ENCODE measurements at regions not wholly inside any gene's neighbourhood (a gene's known extent, or its start where the extent isn't known, plus 50 kb on each side); places are given as distances from the start of the nearest gene placed in this dataset.

DNA sequence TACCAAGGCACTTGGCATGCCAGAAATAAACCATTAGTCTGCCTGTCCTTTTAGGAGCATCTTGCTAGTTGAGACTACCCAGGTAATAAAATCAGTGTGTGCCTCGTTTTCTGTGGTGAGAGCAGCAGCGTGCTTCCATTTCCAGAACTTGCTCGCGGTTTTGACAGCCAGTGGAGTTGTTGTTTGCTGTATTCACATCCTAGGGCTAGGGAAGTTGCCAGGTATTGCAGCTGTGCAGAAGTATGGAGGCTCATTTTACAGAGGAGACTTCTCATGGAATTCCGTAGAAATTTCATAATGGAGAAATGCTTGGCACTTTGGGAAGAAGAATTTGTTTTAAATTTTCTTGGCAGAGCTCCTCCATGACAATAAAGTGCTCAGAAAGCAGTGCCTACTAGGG lies 1355.1 kb upstream of the ZEB2 start:
- TF ChIP-seq, protein P1, sequence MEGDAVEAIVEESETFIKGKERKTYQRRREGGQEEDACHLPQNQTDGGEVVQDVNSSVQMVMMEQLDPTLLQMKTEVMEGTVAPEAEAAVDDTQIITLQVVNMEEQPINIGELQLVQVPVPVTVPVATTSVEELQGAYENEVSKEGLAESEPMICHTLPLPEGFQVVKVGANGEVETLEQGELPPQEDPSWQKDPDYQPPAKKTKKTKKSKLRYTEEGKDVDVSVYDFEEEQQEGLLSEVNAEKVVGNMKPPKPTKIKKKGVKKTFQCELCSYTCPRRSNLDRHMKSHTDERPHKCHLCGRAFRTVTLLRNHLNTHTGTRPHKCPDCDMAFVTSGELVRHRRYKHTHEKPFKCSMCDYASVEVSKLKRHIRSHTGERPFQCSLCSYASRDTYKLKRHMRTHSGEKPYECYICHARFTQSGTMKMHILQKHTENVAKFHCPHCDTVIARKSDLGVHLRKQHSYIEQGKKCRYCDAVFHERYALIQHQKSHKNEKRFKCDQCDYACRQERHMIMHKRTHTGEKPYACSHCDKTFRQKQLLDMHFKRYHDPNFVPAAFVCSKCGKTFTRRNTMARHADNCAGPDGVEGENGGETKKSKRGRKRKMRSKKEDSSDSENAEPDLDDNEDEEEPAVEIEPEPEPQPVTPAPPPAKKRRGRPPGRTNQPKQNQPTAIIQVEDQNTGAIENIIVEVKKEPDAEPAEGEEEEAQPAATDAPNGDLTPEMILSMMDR (IDR thresholded peaks at IDR 0.05; ENCODE audit: insufficient read depth, low read length, severe bottlenecking), result no peak
- Histone ChIP-seq H3K27me3 (ENCODE audit: control insufficient read depth, insufficient read depth, low read length) (no peaks in the 10 kb centered on the region), H3K4me3 (ENCODE audit: low read depth, low read length) (no peak overlapping the region), H3K36me3 (ENCODE audit: control insufficient read depth, insufficient read depth, low read length) (no peaks in the 10 kb centered on the region)
- FAIRE-seq (no peak), DNase-seq (ENCODE audit: low read depth) (no peak)

DNA sequence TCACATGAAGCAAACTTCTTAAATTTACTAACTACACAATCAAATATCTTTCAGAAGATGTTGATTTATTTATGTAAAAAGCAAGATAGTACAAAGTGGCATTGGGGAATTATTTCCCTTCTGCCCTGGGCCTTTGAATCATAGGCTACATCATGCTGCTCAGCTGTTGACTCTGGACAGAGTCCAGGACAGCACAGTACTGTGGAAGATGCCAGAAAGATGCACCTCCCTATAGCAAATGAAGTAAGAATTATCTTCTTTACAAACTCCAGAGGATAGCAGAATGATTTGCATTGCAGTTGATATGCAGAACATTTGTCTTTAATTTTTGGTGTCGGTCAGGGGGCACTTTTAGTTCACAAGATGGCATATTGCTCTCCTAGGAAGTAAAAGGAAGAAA lies 1354.5 kb upstream of the ZEB2 start:
- TF ChIP-seq, protein P1 (IDR thresholded peaks at IDR 0.05; ENCODE audit: insufficient read depth, low read length, severe bottlenecking), result no peak
- DNase-seq (ENCODE audit: low read depth), result peak; percentile 68
- H3K36me3 ChIP-seq (ENCODE audit: control insufficient read depth, insufficient read depth, low read length), result no peaks in the 10 kb centered on the region
- H3K4me3 ChIP-seq (ENCODE audit: low read depth, low read length), result no peak overlapping the region
- FAIRE-seq, result no peak
- no peaks in the 10 kb centered on the region for H3K27me3 ChIP-seq (ENCODE audit: control insufficient read depth, insufficient read depth, low read length)

DNA sequence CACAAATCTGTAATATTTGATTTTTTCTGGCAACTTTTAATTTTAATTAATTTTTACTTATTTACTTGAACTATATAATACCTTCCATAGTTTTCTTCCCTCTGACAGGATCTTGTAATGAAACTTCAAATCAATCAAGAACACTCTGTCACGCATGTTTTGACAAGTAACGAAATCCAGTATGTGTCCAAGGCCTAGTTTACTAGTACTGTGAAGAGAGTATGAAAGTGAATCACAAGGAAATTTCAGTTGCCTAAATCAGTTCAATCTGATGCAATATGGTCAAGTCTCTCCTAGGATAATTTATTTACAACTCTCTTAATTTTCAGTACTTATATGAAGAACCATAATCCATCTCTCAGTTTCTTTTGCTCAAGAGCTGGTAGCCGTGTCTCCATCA lies 1344.6 kb upstream of the ZEB2 start:
- no peaks in the 10 kb centered on the region for H3K27me3 ChIP-seq (ENCODE audit: control insufficient read depth, insufficient read depth, low read length)
- TF ChIP-seq, protein P1 (IDR thresholded peaks at IDR 0.05; ENCODE audit: insufficient read depth, low read length, severe bottlenecking), result no peak
- DNase-seq (ENCODE audit: low read depth) (peak; percentile 64), FAIRE-seq (no peak)
- no peaks in the 10 kb centered on the region for H3K36me3 ChIP-seq (ENCODE audit: control insufficient read depth, insufficient read depth, low read length)
- H3K4me3 ChIP-seq (ENCODE audit: low read depth, low read length), result no peak overlapping the region

DNA sequence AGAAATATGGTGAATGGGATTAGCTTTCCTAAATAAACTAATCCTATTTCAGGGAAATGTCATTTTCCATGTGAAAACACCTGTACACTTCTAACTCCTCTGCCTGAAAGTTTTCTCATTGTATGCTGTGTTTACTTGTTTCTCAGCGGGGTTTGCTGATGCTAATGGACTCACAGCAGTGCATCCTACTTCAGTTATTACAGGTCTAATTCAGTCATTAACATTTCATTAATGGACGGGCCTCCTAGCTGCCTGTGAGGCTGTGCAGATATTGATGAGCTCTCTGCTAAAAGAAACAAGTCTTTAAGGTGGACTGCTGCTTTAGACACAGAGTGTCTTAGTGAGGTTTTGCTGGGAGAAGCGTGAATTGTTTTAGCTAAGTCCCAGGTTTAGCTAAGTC lies 1342.0 kb upstream of the ZEB2 start:
- Histone ChIP-seq H3K27me3 (ENCODE audit: control insufficient read depth, insufficient read depth, low read length) (no peaks in the 10 kb centered on the region), H3K4me3 (ENCODE audit: low read depth, low read length) (no peak overlapping the region), H3K36me3 (ENCODE audit: control insufficient read depth, insufficient read depth, low read length) (no peaks in the 10 kb centered on the region)
- FAIRE-seq (no peak), DNase-seq (ENCODE audit: low read depth) (no peak)
- TF ChIP-seq, protein P1 (IDR thresholded peaks at IDR 0.05; ENCODE audit: insufficient read depth, low read length, severe bottlenecking), result no peak

DNA sequence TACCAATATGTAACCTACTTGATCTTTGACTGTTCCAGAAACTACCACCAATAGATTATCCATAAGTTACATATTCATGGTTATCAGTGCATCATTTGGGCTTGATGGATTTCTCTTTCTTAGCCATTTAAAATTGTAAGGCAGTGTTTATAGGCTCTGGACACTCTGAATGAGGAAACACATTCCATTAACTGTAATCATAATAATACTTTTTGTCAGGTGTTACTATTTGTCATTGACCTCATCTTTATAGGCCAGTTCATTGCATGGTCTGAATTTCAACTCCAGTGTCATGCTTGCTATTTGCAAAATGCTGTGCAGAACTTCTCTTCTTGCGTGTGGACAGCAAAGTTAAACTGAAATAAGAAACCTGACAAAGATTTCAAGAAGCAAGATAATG lies 1340.2 kb upstream of the ZEB2 start:
- no peaks in the 10 kb centered on the region for H3K36me3 ChIP-seq (ENCODE audit: control insufficient read depth, insufficient read depth, low read length)
- TF ChIP-seq, protein P1 (IDR thresholded peaks at IDR 0.05; ENCODE audit: insufficient read depth, low read length, severe bottlenecking), result no peak
- no peak for FAIRE-seq
- peak; percentile 62 for DNase-seq (ENCODE audit: low read depth)
- H3K4me3 ChIP-seq (ENCODE audit: low read depth, low read length), result no peak overlapping the region
- no peaks in the 10 kb centered on the region for H3K27me3 ChIP-seq (ENCODE audit: control insufficient read depth, insufficient read depth, low read length)

DNA sequence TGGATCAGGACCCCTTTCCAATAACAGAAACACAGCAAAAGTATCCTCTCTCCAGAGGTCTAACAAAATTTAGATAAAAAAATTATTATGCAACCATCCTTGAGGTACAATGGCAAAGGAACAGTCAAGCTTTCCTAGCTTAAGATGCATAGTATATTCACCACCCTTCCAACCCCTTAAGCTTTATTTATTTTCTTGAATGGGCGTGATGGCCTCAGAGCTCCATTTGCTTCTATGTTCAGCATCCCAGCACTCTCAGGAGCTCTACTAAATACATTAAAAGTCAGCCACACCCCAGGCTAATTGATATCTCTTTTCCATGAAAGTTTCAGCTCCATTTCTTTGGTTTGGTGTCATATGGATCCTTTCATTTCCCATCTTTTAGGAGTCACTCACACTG lies 1335.2 kb upstream of the ZEB2 start:
- Histone ChIP-seq H3K4me3 (ENCODE audit: low read depth, low read length) (no peak overlapping the region), H3K36me3 (ENCODE audit: control insufficient read depth, insufficient read depth, low read length) (no peaks in the 10 kb centered on the region), H3K27me3 (ENCODE audit: control insufficient read depth, insufficient read depth, low read length) (no peaks in the 10 kb centered on the region)
- DNase-seq (ENCODE audit: low read depth) (no peak), FAIRE-seq (no peak)
- TF ChIP-seq, protein P1 (IDR thresholded peaks at IDR 0.05; ENCODE audit: insufficient read depth, low read length, severe bottlenecking), result no peak

Data from bronchial epithelial cell (primary cell).